ENCODE measurements at regions not wholly inside any gene's neighbourhood (a gene's known extent, or its start where the extent isn't known, plus 50 kb on each side); places are given as distances from the start of the nearest gene placed in this dataset.

DNA sequence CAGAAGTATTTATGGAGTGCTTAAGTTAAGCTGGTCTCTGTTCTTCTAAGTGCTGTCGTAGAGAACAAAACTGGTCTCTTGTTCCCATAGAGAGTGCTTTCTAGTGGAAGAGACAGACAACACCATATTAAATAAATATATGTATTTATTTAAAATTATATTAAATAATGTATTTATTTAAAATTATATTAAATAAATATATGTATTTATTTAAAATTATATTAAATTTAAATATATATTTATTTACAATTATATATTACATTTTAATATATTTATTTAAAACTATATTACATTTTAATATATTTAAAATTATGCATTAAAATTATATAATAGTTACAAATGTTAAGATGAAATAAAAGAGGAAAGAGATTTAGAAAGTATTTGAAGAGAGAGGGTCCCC lies 175.5 kb upstream of the OLFM3 start:
- WGBS (ENCODE audit: low lambda C conversion rate): 3% methylated on average over 1 of the region's 1 CpG
- BruUV-seq (replicated peaks): no TSS peak

More for the DNA sequence above, 175.5 kb upstream of the OLFM3 start:
- H3K27ac ChIP-seq (ENCODE audit: extremely low read length, insufficient read depth, low read length): no peak overlapping the region
- in situ Hi-C loops (cut with HindIII; ENCODE audit: extremely low pct_ligation_motif_present, low pct_unique_long_range_greater_than_20kb): no loop called here
- H3K4me1 ChIP-seq (ENCODE audit: insufficient read depth, low read length): no peaks in the 10 kb centered on the region
- intact Hi-C loops (cut with micrococcal nuclease; ENCODE audit: unreplicated experiment): no loop called here
- no peak overlapping the region for H3K4me3 ChIP-seq (replicated peaks in 1 of 3; ENCODE audit: insufficient read depth in 1 of 3, low read depth in 2 of 3, low read length in 3 of 3)
- H3K9ac ChIP-seq (ENCODE audit: insufficient read depth, low read depth, low read length): no peak overlapping the region
- no peak for TF ChIP-seq CENPX (CRISPR knock-in tag; IDR thresholded peaks at IDR 0.05)
- no peak for TF ChIP-seq SMAD9 (CRISPR knock-in tag; IDR thresholded peaks at IDR 0.05)
- TF ChIP-seq THYN1 (CRISPR knock-in tag; IDR thresholded peaks at IDR 0.05; ENCODE audit: borderline replicate concordance, low read depth): no peak
- TF ChIP-seq, protein P1, sequence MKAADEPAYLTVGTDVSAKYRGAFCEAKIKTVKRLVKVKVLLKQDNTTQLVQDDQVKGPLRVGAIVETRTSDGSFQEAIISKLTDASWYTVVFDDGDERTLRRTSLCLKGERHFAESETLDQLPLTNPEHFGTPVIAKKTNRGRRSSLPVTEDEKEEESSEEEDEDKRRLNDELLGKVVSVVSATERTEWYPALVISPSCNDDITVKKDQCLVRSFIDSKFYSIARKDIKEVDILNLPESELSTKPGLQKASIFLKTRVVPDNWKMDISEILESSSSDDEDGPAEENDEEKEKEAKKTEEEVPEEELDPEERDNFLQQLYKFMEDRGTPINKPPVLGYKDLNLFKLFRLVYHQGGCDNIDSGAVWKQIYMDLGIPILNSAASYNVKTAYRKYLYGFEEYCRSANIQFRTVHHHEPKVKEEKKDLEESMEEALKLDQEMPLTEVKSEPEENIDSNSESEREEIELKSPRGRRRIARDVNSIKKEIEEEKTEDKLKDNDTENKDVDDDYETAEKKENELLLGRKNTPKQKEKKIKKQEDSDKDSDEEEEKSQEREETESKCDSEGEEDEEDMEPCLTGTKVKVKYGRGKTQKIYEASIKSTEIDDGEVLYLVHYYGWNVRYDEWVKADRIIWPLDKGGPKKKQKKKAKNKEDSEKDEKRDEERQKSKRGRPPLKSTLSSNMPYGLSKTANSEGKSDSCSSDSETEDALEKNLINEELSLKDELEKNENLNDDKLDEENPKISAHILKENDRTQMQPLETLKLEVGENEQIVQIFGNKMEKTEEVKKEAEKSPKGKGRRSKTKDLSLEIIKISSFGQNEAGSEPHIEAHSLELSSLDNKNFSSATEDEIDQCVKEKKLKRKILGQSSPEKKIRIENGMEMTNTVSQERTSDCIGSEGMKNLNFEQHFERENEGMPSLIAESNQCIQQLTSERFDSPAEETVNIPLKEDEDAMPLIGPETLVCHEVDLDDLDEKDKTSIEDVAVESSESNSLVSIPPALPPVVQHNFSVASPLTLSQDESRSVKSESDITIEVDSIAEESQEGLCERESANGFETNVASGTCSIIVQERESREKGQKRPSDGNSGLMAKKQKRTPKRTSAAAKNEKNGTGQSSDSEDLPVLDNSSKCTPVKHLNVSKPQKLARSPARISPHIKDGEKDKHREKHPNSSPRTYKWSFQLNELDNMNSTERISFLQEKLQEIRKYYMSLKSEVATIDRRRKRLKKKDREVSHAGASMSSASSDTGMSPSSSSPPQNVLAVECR (CRISPR knock-in tag; IDR thresholded peaks at IDR 0.05; ENCODE audit: borderline replicate concordance): no peak
- TF ChIP-seq FOXJ3 (CRISPR knock-in tag; IDR thresholded peaks at IDR 0.05; ENCODE audit: borderline replicate concordance): no peak
- TF ChIP-seq ZNF850 (CRISPR knock-in tag; conservative IDR thresholded peaks at IDR 0.05): no peak
- no peak for TF ChIP-seq HNRNPL (IDR thresholded peaks at IDR 0.05; ENCODE audit: low read depth, low read length)
- TF ChIP-seq KAT2B (IDR thresholded peaks at IDR 0.05; ENCODE audit: borderline replicate concordance, low read depth, low read length): no peak
- no peak for TF ChIP-seq ZNF501 (CRISPR knock-in tag; IDR thresholded peaks at IDR 0.05)
- TF ChIP-seq, protein P2, sequence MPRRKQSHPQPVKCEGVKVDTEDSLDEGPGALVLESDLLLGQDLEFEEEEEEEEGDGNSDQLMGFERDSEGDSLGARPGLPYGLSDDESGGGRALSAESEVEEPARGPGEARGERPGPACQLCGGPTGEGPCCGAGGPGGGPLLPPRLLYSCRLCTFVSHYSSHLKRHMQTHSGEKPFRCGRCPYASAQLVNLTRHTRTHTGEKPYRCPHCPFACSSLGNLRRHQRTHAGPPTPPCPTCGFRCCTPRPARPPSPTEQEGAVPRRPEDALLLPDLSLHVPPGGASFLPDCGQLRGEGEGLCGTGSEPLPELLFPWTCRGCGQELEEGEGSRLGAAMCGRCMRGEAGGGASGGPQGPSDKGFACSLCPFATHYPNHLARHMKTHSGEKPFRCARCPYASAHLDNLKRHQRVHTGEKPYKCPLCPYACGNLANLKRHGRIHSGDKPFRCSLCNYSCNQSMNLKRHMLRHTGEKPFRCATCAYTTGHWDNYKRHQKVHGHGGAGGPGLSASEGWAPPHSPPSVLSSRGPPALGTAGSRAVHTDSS (CRISPR knock-in tag; conservative IDR thresholded peaks at IDR 0.05): no peak
- no peak for TF ChIP-seq SNAPC2 (CRISPR knock-in tag; IDR thresholded peaks at IDR 0.05)
- no peaks in the 10 kb centered on the region for H3K36me3 ChIP-seq (replicated peaks in 1 of 2; ENCODE audit: control insufficient read depth in 1 of 2, insufficient read depth in 2 of 2, low read length in 2 of 2)
- DNase-seq (ENCODE audit: low spot score): no peak
- H2AFZ ChIP-seq (ENCODE audit: low read length): no peak overlapping the region
- no peak for ATAC-seq
- ChIA-PET CTCF (ENCODE audit: low intra/inter-chr PET ratio, low total read pairs) (no interaction called here), POLR2A (no interaction called here)
- H3K27me3 ChIP-seq (ENCODE audit: control insufficient read depth in 1 of 2, insufficient read depth in 2 of 2, low read length in 2 of 2): no peaks in the 10 kb centered on the region
- H3K9me3 ChIP-seq (ENCODE audit: low read length): no peaks in the 10 kb centered on the region
- H3K79me2 ChIP-seq (ENCODE audit: insufficient read depth, low read length): no peaks in the 10 kb centered on the region
- H4K20me1 ChIP-seq (ENCODE audit: insufficient read depth, low read length): no peaks in the 10 kb centered on the region
- H3K4me2 ChIP-seq (ENCODE audit: low read depth, low read length): no peak overlapping the region
- FAIRE-seq: no peak
